ENCODE measurements at regions not wholly inside any gene's neighbourhood (a gene's known extent, or its start where the extent isn't known, plus 50 kb on each side); places are given as distances from the start of the nearest gene placed in this dataset.

- WGBS (ENCODE audit: insufficient coverage) = 62% methylated on average over 5 of the region's 6 CpGs
Observed at GRCh38 chr14:92259613-92260357, 63.2 kb upstream of the SLC24A4 start.

GRCh38 chr14:92263681-92264080, 59.3 kb upstream of the SLC24A4 start:
- CTCF ChIA-PET = no interaction called here
- H3K9me3 ChIP-seq (ENCODE audit: control extremely low read depth in 1 of 3, control insufficient read depth in 2 of 3, insufficient read depth in 1 of 3, low read length in 2 of 3) = no peaks in the 10 kb centered on the region
- no peaks in the 10 kb centered on the region for H4K20me1 ChIP-seq (ENCODE audit: control insufficient read depth, insufficient read depth, low read length, poor library complexity, severe bottlenecking)
- H3K27me3 Mint-ChIP-seq = peaks cover 13% of the 10 kb centered on the region
- H3K9me3 Mint-ChIP-seq (ENCODE audit: insufficient read depth) = no peaks in the 10 kb centered on the region
- no peak overlapping the region for H2AFZ ChIP-seq (ENCODE audit: insufficient read depth, low read depth, low read length, poor library complexity, severe bottlenecking)
- H3K27ac Mint-ChIP-seq = no peak overlapping the region
- H3K27ac ChIP-seq (ENCODE audit: low read length in 2 of 2) = no peak overlapping the region
- H3K4me2 ChIP-seq (replicated peaks; ENCODE audit: low read depth, low read length, poor library complexity, severe bottlenecking) = no peak overlapping the region
- no peaks in the 10 kb centered on the region for H3K4me1 ChIP-seq (ENCODE audit: control insufficient read depth in 2 of 2, insufficient read depth in 2 of 2, low read length in 2 of 2)
- TF ChIP-seq EZH2 (IDR thresholded peaks at IDR 0.05; ENCODE audit: borderline replicate concordance, insufficient read depth, low read depth, low read length, poor library complexity, severe bottlenecking) (no peak), CTCF (IDR thresholded peaks at IDR 0.05) (no peak)
- no peak overlapping the region for H3K4me3 Mint-ChIP-seq
- ATAC-seq (ENCODE audit: low read depth) = no peak
- POLR2A ChIA-PET = no interaction called here
- no peaks in the 10 kb centered on the region for H3K79me2 ChIP-seq (ENCODE audit: control insufficient read depth, insufficient read depth, low read length)
- no peak overlapping the region for H3K9ac ChIP-seq (ENCODE audit: low read length)
- H3K27me3 ChIP-seq (replicated peaks in 1 of 4; ENCODE audit: control extremely low read depth in 1 of 4, control insufficient read depth in 3 of 4, insufficient read depth in 4 of 4, low read length in 3 of 4) = no peaks in the 10 kb centered on the region
- DNase-seq = no peak
- H3K4me3 ChIP-seq (ENCODE audit: control extremely low read depth in 1 of 5, extremely low read depth in 1 of 5, insufficient read depth in 1 of 5, low read depth in 2 of 5, low read length in 4 of 5) = no peak overlapping the region
- H3K36me3 ChIP-seq (replicated peaks in 1 of 2; ENCODE audit: control extremely low read depth in 1 of 2, control insufficient read depth in 1 of 2, extremely low read depth in 1 of 2, insufficient read depth in 2 of 2, low read length in 1 of 2) = no peaks in the 10 kb centered on the region
- peaks cover 6% of the 10 kb centered on the region for H3K4me1 Mint-ChIP-seq
- intact Hi-C loops (cut with micrococcal nuclease) = no loop called here
- 73% methylated on average over 6 of the region's 8 CpGs for WGBS (ENCODE audit: insufficient coverage)

More at GRCh38 chr14:92259613-92260357, 63.2 kb upstream of the SLC24A4 start:
- intact Hi-C loops (cut with micrococcal nuclease) = no loop called here
- no peak overlapping the region for H3K4me2 ChIP-seq (replicated peaks; ENCODE audit: low read depth, low read length, poor library complexity, severe bottlenecking)
- ChIA-PET CTCF (no interaction called here), POLR2A (no interaction called here)
- H3K4me3 ChIP-seq (ENCODE audit: control extremely low read depth in 1 of 5, extremely low read depth in 1 of 5, insufficient read depth in 1 of 5, low read depth in 2 of 5, low read length in 4 of 5) = no peak overlapping the region
- no peak overlapping the region for H3K9ac ChIP-seq (ENCODE audit: low read length)
- no peaks in the 10 kb centered on the region for H3K36me3 ChIP-seq (replicated peaks in 1 of 2; ENCODE audit: control extremely low read depth in 1 of 2, control insufficient read depth in 1 of 2, extremely low read depth in 1 of 2, insufficient read depth in 2 of 2, low read length in 1 of 2)
- H3K27me3 ChIP-seq (replicated peaks in 1 of 4; ENCODE audit: control extremely low read depth in 1 of 4, control insufficient read depth in 3 of 4, insufficient read depth in 4 of 4, low read length in 3 of 4) = peaks cover 0 to 17% (median 7%) of the 10 kb centered on the region in 4 experiments
- Mint-ChIP-seq H3K4me3 (no peak overlapping the region), H3K9me3 (ENCODE audit: insufficient read depth) (no peaks in the 10 kb centered on the region), H3K4me1 (peaks cover 6% of the 10 kb centered on the region), H3K27me3 (peaks cover 15% of the 10 kb centered on the region), H3K27ac (peak overlapping the region; percentile 37)
- no peaks in the 10 kb centered on the region for H3K9me3 ChIP-seq (ENCODE audit: control extremely low read depth in 1 of 3, control insufficient read depth in 2 of 3, insufficient read depth in 1 of 3, low read length in 2 of 3)
- peaks cover 0 to 6% of the 10 kb centered on the region in 2 donors for H3K4me1 ChIP-seq (ENCODE audit: control insufficient read depth in 2 of 2, insufficient read depth in 2 of 2, low read length in 2 of 2)
- peak overlapping the region; percentile 0 for H2AFZ ChIP-seq (ENCODE audit: insufficient read depth, low read depth, low read length, poor library complexity, severe bottlenecking)
- no peak for TF ChIP-seq CTCF (IDR thresholded peaks at IDR 0.05)
- H3K27ac ChIP-seq (ENCODE audit: low read length in 2 of 2) = no peak overlapping the region
- H3K79me2 ChIP-seq (ENCODE audit: control insufficient read depth, insufficient read depth, low read length) = no peaks in the 10 kb centered on the region
- H4K20me1 ChIP-seq (ENCODE audit: control insufficient read depth, insufficient read depth, low read length, poor library complexity, severe bottlenecking) = no peaks in the 10 kb centered on the region
- ATAC-seq (ENCODE audit: low read depth) (no peak), DNase-seq (no peak)
